ENCODE measurements at regions not wholly inside any gene's neighbourhood (a gene's known extent, or its start where the extent isn't known, plus 50 kb on each side); places are given as distances from the start of the nearest gene placed in this dataset.

DNA sequence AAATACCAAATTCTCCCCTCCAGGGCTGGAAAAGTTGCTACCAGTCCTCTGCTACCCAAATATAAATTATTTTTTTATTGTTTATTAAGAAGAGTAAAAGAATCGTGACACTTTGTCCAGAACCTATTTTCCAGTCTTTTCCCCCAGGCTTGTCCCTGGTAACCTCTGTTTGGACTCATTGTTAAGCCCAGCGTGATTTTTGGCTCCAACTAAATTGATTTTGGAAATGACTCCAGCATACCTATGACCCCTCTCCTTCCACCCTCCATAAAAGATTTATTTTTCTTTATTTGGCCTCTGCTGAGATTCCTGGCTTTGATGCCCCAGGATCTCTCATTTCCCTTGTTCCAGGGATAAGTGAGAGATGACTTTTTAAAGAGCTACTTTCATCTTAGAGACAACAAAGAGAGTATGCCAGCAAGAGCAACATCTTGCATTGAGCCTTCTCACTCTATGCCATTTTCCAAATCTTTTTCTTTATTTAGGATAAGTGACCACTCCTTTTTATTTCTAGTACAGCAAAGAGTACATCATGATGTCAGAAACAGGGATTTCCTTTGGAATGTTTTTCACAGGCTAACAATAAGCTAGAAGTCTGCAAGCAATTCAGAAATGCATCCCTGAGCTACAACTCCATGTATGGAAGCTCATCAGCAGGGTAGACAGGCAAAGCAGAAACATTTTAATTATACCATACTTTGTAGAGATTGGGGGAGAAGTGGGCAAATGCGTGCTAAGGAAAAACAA, 75.8 kb downstream of the DAD1 start:
- no peak for DNase-seq (ENCODE audit: low read depth in 2 of 2)

DNA sequence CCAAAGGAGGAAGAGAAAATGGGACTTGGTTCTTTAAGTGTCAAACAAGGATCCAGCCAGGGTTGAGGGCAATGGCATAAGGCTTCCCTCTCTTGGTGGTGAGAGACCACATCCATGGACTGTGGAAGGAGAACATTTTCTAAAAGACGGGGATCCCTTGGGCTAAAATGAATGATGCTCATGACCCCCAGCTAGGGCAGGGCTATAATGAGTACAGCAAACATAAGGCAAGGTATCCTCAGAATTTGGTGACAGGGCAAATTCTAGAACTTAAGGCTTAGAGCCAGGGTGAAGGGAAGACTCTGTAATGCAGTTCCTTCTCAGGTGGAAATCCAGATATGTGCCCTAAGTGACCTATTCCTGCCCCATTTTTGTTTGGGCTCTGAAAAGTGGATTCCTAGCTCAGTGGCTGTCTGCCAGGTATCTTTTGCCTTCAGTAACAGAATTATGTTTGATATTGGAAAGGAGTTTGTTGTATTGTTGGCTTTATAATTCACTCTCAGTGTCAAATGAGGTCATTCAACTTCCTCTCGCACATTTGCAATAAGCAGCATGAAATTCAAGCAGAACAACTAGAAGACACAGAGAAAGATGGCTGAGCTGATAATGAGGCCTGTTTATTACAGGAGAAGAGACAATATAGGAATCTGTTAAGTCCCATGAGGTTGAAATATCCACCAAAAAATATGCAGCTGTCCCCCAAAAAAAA, 76.8 kb downstream of the DAD1 start:
- DNase-seq (ENCODE audit: low read depth in 2 of 2) = no peak

DNA sequence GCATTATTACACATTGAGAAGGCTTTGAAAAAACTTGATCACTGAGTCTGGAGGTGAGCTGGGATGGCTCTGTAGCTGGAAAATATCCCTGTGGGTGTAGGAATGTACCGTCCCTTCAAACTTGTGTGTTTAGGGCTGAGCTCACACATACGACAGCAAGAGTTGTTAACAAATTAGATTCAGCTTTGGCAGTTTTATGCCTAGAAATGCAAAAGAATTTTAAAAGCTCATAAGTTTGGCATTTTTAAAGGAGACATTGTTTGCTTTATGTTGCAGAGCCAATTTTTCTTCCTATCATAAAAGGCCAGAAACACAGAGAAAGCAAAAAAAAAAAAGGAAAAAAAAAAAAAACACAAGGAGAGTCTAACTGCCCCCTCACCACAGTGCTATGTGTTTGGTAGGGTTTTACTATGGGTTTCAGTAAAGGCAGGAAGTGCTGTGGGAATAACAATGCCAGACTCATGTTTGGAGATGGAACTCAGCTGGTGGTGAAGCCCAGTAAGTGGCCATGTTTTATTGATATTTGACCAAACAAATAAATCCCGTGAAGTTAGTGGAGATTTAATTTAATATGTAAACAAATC, 78.4 kb downstream of the DAD1 start:
- no peak for DNase-seq (ENCODE audit: low read depth in 2 of 2)

DNA sequence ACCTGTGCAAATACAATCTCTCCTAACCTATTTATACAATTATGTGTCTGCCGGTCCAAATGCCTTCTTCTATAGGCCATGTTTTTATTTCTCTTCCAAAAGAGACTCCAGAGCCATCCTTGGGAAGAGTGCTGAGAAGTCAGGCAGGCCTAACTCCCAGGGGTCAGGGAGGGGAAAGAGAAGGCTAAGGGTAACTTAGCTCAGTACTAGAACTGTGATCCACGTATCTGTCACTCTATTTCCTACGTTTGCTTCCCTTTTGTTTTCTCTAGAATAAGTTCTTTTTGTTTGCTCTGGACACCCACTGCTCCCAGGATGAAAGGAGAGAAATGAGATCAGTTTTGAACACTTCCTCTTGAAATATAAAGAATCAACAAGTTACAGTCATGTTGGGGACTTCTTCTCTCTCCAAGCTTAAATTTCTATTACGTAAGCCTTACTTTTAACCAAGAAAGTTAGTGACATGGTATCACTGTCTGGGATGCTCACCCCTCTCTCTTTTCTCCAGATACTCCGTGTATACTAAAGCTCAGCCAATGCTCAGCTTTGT, 79.2 kb downstream of the DAD1 start:
- DNase-seq (ENCODE audit: low read depth in 2 of 2) = no peak

DNA sequence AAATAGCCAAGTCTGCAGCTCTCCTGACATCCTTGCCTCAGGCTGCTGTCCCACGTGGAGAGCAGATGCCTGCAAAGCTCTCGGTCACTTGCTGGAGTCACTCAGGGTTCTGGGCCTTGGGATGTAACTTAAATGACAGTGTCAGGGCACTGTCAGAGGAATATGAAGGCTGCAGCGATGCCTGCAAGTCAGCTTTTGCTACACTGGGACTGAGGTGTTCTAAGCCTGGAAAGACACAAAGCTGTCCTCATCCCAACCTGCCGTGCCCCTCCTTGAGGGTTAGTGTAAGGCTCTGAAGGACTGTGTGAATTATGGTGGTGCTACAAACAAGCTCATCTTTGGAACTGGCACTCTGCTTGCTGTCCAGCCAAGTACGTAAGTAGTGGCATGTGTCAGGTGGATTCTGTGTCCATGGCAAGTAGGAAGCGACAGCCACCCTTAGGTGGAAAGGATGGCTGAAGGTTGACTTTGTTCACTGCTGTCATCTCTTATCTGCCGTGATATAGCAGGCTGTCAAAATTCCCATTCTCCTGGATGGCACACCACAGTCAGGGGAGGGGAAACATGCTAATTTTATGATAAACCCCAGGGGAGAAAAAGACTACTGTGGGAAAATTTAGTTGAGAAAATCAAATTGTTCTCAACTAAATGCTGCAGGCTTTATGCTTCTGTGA, 79.9 kb downstream of the DAD1 start:
- DNase-seq (ENCODE audit: low read depth in 2 of 2) = no peak

DNA sequence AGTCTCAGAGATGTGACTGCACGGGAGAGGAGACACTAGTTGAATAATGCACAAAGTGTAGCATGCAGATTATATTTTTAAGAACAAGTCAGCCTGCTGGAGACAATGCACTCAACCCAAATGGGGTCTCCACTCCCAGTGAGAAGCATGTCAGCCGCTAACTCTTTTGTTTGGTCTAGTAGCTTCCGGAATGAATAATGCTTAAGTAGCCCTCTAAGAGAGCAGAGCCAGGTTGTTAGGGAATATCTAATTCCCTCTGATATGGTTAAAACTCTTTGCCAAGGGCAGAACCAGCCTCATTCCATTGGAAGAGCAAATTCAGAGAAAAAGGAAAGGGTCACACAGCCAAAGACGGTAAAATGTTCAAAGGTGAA, 80.4 kb downstream of the DAD1 start:
- no peak for DNase-seq (ENCODE audit: low read depth in 2 of 2)

DNA sequence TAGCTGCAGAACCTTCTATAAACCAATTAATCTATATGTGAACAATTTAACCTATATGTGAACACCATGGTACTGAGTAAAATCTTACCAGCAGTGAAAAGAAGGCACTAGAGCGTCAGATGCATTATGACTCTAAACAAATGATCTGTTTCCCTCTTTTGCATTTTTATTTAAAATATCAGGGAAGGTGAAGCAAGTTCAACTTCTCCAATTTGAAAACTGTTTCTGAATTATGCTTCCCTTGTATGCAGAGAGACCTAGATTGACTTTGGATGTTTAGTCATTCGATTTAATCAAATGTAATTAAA, 80.9 kb downstream of the DAD1 start:
- no peak for DNase-seq (ENCODE audit: low read depth in 2 of 2)

DNA sequence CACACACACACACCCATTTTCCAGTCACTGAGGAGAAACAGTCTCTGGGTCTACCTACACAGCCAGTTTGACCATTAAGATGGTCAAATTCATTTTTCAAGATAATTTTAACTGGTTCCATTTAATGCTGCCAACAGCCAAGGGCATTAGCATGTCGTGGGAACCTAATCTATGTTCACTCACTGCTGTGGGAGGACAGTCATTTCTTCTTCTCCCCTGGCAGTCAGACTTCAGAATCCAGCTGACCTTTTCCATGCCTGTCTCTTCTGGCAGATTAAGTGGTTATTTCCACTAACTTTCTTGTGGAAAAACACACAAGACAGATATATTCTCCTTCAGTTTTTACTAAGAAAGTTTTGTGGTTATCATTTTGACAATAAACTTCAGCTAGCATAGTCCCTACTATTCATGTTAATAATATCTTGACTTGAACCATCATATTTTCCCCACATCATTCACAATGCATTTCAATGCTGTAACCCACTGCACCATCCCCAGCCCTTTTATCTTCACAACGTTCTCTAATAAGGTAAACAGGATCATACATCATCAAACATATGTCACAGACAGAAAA, 82.2 kb downstream of the DAD1 start:
- no peak for DNase-seq (ENCODE audit: low read depth in 2 of 2)

DNA sequence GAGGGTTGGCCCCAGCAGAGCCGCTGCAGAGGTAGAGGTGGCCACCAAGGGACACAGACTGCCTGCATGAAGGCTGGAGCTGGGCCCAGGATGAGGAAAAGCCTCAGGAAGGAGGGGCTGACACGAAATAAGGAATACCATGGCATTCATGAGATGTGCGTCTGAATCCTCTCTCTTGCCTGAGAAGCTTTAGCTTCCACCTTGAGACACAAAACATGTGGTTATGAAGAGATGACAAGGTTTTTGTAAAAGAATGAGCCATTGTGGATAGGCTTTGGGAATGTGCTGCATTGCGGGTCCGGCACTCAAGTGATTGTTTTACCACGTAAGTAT, 82.7 kb downstream of the DAD1 start:
- DNase-seq (ENCODE audit: low read depth in 2 of 2) = no peak

DNA sequence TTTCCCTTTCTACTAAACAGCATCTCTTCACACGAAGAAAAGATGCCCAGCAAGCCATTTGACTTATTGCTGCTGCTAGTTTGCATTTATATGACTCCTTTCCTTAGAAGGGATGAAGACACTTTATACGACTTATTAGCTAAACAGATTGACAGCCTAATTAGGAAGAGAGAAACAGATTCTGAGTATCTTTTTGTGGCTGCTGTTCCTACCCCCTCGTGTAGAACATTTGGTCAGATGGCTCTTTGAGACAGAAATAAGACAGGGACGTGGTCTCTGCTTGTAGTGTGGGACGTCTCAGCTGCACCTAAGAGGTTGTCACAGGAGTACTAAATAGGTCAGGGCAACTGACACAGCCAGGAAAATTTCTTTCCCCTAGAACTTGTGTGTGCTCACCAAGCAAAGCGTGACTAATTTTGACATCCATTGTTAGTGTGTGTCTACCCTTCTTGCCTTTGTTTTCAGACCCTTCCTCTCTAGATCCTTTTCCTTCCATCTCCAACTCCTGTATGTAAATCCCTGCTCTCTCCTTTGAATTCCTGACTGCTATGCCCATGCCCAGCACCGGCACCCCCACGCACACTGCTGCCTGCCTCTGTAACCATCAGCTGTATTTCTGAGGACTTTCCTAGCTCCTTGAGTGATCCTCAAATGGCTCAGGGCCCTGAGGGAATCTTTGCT, 83.2 kb downstream of the DAD1 start:
- DNase-seq (ENCODE audit: low read depth in 2 of 2) = no peak

DNA sequence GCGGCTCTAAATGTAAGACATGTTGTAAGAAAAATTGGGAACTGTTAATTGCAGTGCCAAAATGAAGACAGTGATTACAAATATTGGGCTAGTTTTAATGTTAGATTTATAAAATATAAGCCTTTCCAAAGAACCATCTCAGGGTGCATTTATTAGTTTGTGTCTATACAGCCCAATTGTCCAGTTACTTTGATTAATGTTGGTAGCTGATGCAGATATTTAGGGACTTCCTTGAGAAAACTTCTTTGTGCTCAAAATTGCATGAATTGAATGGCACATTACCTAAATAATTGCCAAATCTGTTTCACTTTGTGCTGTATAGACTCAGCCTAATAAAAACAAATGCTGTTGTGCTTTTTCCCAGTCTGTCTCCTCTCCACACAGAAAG, 83.7 kb downstream of the DAD1 start:
- no peak for DNase-seq (ENCODE audit: low read depth in 2 of 2)

DNA sequence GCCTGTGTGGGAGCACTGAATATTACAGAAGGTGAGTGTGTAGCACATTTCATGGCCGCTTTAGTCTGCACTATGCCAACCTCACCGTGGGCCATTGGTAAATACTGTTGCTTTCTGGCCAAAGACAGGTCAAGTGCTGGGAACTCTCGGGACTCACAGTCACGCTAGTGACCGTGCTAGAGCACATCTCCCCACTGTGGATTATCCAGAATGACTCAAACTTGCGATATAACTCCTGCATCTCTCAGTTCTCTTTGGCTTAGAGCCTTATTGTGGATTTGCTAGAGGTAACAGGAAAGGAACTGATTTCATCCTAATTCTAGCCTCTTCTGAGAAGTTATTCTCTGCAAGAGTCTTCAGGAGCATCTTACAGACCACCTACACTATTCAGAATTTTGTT, 86.5 kb downstream of the DAD1 start:
- no peak for DNase-seq (ENCODE audit: low read depth in 2 of 2)

DNA sequence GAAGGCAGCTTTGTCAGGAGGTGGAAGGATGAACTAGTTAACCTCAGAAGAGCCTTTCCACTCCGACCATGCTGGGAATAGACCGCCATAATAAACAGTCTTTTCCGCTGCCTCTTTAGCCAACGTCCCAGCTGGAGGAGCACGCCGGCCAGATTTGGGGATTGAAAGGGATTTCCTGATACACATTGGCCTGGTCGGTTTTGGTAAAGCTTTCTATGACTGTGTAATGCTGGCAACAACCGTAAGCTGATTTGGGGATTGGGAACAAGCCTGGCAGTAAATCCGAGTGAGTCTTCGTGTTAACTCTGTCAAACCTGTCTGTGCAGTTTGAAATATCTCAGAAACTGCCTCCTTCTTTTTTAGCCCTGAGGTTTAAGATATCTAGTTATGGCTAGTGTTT, 87.0 kb downstream of the DAD1 start:
- DNase-seq (ENCODE audit: low read depth in 2 of 2) = no peak

DNA sequence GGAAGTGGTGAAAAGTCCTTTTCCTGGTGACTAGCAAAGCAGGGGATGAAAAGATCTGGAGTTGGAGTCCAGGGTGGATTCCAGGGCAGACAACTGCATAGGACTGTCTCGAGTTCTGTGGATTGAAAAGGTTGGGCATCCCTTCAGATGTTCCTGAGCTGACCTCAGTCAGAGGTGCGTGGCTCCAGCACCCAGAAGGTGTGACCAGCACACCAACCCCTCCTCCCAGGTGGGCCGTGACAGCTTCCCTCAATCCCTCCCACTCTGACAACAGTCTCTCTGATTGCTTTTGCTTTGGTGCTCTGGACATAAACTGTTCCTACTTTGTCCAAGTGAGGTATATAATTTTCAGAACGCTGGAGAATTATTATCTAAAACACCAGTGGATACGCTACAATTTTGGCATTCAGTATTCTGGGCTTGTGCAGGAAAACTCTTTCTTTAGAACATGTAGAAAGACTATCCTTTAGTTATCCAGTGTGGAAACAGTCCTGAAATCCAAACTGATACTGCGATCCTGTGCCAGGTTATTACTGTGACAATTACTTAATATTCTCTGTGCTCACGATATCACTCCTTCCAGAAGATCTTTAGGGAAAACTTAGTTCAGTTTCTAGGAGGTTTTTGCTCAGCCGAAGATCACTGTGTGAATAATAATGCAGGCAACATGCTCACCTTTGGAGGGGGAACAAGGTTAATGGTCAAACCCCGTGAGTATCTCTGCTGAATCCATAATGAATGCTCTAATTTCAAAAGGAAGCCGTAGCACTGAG, 87.9 kb downstream of the DAD1 start:
- DNase-seq (ENCODE audit: low read depth in 2 of 2) = no peak

DNA sequence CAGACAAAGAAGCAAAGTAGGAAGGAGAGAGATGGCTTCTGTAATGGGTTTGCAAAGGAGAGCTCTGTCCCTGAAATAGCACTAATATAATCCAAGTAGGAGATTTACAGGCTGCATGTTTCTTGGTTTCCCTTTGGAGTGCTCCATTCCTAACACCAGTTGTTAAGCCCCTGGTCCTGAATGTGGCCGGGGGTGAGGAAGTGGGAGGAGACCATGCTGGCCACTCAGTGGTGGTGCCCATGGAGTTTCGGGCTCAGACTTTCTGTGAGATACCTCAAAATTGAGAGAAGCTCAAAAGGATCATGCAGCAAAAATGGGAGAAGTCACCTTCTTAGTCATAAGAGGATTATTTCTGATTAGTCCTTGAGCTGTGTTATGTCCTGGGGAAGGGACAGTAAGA, 88.5 kb downstream of the DAD1 start:
- DNase-seq (ENCODE audit: low read depth in 2 of 2) = no peak

DNA sequence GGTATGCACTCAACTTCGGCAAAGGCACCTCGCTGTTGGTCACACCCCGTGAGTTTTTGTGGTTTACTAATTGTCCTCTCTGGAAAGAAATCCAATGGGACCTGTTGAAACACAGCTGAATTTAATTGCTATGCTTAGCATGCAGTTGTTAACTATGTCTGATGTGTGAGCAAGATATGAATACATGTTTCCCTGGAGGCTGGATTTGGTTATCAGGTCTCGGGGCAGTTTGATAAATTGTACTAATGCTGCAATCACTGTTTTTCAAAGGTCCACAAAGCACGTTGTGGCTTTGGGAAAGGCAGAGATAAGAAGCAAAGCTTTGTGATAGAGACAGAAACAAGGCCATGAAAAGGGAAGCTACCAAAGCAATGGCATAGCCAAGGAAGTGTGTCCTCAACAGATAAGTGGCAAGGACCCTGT, 91.3 kb downstream of the DAD1 start:
- no peak for DNase-seq (ENCODE audit: low read depth in 2 of 2)

DNA sequence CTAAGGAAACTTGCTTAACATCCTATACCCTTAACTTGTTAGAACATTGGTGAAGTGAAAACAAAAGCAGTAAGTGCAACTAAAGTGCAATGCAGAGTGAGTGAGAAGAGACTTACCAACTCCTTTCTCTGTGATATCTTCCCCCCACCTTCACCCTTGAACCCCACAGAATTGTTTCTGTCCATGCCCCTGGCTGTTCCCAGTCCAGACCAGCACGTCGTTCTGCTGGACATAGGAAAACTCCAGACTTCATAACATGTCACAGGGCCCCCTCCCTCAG, 91.9 kb downstream of the DAD1 start:
- DNase-seq (ENCODE audit: low read depth in 2 of 2) = no peak

DNA sequence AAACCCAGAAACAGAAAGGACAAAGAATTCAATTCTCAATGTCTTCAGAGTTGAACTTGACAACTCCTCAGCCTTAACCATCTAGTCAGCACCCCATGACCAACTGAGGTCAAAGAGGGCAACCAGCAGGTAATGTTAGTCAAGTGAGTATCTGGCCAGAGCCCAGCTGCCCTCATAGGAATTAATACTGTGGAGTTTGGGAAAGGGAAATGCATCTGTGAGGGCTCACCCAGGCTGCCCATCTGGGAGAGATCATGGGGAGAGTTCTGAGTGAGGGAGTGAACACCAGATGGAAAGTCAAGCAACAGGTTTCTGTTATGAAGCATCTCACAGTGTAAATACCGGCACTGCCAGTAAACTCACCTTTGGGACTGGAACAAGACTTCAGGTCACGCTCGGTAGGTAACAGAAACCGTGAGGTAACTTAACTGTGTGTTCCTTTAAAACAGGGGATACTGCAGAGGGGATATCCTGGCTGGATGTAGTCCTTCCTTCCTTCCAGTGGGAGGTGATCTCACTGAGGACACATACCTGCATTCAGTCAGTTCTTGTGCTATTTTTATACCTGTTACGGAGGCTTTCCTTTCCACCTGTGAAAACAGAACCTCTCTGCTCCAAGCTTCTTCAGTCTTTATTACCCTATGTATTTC, 94.4 kb downstream of the DAD1 start:
- DNase-seq (ENCODE audit: low read depth in 2 of 2) = no peak

DNA sequence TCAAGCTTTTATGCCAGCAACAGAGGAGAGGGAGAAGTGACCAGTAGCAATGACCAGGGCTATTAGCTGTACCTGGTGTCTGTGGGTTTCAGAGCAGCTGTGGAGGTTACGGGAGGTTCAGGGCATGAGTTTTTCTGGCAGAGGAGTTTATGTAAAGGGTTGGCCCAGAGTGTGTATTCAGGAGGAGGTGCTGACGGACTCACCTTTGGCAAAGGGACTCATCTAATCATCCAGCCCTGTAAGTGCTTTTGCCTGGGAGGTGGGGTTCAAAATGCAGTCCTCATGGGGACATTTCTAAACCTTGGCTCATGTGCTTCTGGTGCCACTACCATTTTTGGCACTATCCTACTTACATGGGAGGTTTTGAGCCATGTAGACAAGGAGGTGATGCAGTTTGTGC, 95.3 kb downstream of the DAD1 start:
- DNase-seq (ENCODE audit: low read depth in 2 of 2) = no peak

DNA sequence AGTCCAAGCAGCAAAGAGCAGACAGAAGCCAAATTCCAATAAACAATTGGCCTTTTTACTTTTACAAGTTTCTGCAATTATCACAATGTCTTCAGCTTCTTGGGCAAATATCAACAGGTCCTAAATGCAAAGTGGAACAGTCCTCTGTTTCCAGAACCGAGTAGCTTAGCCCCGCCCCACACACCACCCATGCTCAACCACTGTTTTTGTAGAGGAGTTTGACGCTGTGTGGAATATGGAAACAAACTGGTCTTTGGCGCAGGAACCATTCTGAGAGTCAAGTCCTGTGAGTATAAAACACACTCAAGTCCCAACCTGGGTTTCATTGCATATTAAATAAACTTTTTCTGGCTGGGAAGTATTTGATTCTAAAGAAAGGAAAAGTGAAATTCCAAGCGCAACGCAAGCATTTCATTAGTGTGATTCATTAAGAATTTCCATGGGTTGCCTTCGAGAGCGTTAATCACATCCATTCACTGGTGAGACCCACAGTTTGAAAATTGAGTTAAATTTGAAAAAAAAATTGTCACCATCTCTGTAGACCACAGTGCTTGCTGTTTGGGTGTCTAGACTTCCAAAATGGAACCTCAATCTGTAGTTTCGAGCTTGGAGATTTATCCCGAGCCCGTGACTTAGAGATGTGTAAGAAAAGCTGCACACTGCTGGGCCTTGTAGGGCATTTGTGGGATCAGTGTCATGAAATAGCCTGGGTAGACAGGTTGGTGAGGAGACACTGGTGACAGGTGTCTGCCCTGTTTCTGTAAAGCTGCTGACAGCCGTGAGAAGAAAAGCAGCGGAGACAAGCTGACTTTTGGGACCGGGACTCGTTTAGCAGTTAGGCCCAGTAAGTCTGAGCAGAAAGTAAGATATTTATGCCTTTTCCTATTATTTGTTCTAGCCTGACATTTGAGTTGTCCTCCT, 96.1 kb downstream of the DAD1 start:
- DNase-seq (ENCODE audit: low read depth in 2 of 2) = no peak

All from stimulated activated CD4-positive, alpha-beta T cell treated with anti-CD3 and anti-CD28 coated beads, Interleukin-4, amount 100 ng/mL, for 48 hours (primary cell).